ENCODE measurements at regions not wholly inside any gene's neighbourhood (a gene's known extent, or its start where the extent isn't known, plus 50 kb on each side); places are given as distances from the start of the nearest gene placed in this dataset.

GRCh38 chr9:28528049-28528448 lies 954.8 kb upstream of the C9orf72 start:
- no peak for TF ChIP-seq RFX5 (IDR thresholded peaks at IDR 0.05; ENCODE audit: low read depth, low read length)
- TF ChIP-seq CTCF (IDR thresholded peaks at IDR 0.05 in 2 of 3, conservative IDR thresholded peaks at IDR 0.05 in 1 of 3; ENCODE audit: control insufficient read depth in 2 of 3, extremely low read depth in 1 of 3, insufficient read depth in 1 of 3, low read depth in 3 of 3, low read length in 3 of 3): no peak
- no peak for TF ChIP-seq FOS (IDR thresholded peaks at IDR 0.05; ENCODE audit: borderline replicate concordance, extremely low read depth, insufficient read length)
